GM23338 (cell line): ENCODE measurements at regions not wholly inside any gene's neighbourhood (a gene's known extent, or its start where the extent isn't known, plus 50 kb on each side); places are given as distances from the start of the nearest gene placed in this dataset.

Experiments used
- ATAC-seq: fragments of 200-7000 bp; cut with Tn5 transposase; 3 replicates; pipeline ENCODE4 v1.9.1; 2020
- DNase-seq: peaks from one replicate; pipeline ENCODE4 v3.0.0-alpha.2; 2015; ENCODE audit warnings: low spot score
- H2AFZ ChIP-seq: fragments of 200-600 bp; sonication (generic); 2 replicates; pipeline ENCODE4 v1.8.0; 2016; ENCODE audit warnings: antibody characterized with exemption, mild to moderate bottlenecking, moderate library complexity
- H3F3A ChIP-seq: fragments of 200-600 bp; sonication (generic); replicated peaks from 2 replicates; pipeline ENCODE4 v1.8.0; 2017; ENCODE audit warnings: antibody characterized with exemption, mixed run types, low read depth
- H3K27ac ChIP-seq: fragments of 200-600 bp; sonication (generic); 2 replicates; pipeline ENCODE4 v1.6.1; 2016; ENCODE audit warnings: low read depth
- H3K27me3 ChIP-seq: fragments of 200-600 bp; sonication (generic); 2 replicates; pipeline ENCODE4 v1.8.0; 2016; ENCODE audit warnings: mild to moderate bottlenecking, mixed run types, moderate library complexity; ENCODE audit not compliant: insufficient read depth
- H3K36me3 ChIP-seq: fragments of 200-600 bp; sonication (generic); 2 replicates; pipeline ENCODE4 v1.8.0; 2016; ENCODE audit warnings: mild to moderate bottlenecking; ENCODE audit not compliant: insufficient read depth
- H3K4me1 ChIP-seq: fragments of 200-600 bp; sonication (generic); 2 replicates; pipeline ENCODE4 v1.8.0; 2016; ENCODE audit warnings: mild to moderate bottlenecking, moderate library complexity; ENCODE audit not compliant: insufficient read depth
- H3K4me2 ChIP-seq: fragments of 200-600 bp; sonication (generic); 2 replicates; pipeline ENCODE4 v1.7.1; 2017; ENCODE audit warnings: mixed run types
- H3K4me3 ChIP-seq: fragments of 200-600 bp; sonication (generic); 2 replicates; pipeline ENCODE4 v1.6.1; 2016; ENCODE audit warnings: mixed run types
- H3K79me2 ChIP-seq: fragments of 200-600 bp; sonication (generic); replicated peaks from 2 replicates; pipeline ENCODE4 v1.8.0; 2017; ENCODE audit warnings: mild to moderate bottlenecking; ENCODE audit not compliant: insufficient read depth
- H3K9me2 ChIP-seq: fragments of 200-600 bp; sonication (generic); 2 replicates; pipeline ENCODE4 v1.8.0; 2017; ENCODE audit not compliant: insufficient read depth
- H4K20me1 ChIP-seq: fragments of 200-600 bp; sonication (generic); replicated peaks from 2 replicates; pipeline ENCODE4 v1.8.0; 2017; ENCODE audit warnings: mild to moderate bottlenecking; ENCODE audit not compliant: insufficient read depth
- H3K27ac Mint-ChIP-seq: 2 replicates; pipeline ENCODE4 v1.8.0; 2020; ENCODE audit warnings: inconsistent platforms, mild to moderate bottlenecking, moderate library complexity, mixed read lengths
- H3K27me3 Mint-ChIP-seq: 3 replicates; pipeline ENCODE4 v1.8.0; 2022; ENCODE audit warnings: low read depth, mild to moderate bottlenecking, moderate library complexity, mixed read lengths, inconsistent platforms; ENCODE audit not compliant: insufficient read depth, poor library complexity
- H3K36me3 Mint-ChIP-seq: 3 replicates; pipeline ENCODE4 v1.8.0; 2021; ENCODE audit warnings: low read depth, mild to moderate bottlenecking, inconsistent platforms, moderate library complexity, mixed read lengths
- H3K4me1 Mint-ChIP-seq: 3 replicates; pipeline ENCODE4 v1.8.0; 2020; ENCODE audit warnings: mild to moderate bottlenecking, inconsistent platforms, mixed read lengths
- H3K4me3 Mint-ChIP-seq: 3 replicates; pipeline ENCODE4 v1.8.0; 2021; ENCODE audit warnings: moderate library complexity, mild to moderate bottlenecking, inconsistent platforms, mixed read lengths
- H3K9me3 Mint-ChIP-seq: 3 replicates; pipeline ENCODE4 v1.8.0; 2020; ENCODE audit warnings: moderate library complexity, mild to moderate bottlenecking, inconsistent platforms, mixed read lengths
- CREB1 ChIP-seq: fragments of 250-450 bp; sonication (Bioruptor Pico); IDR thresholded peaks from 2 replicates; pipeline ENCODE4 v1.5.0; 2020; ENCODE audit warnings: low read depth, mild to moderate bottlenecking, moderate library complexity
- EZH2 ChIP-seq: fragments of 200-600 bp; sonication (generic); IDR thresholded peaks from one replicate; pipeline ENCODE4 v1.8.0; 2017; ENCODE audit warnings: antibody characterized with exemption, mild to moderate bottlenecking, low read depth; ENCODE audit not compliant: unreplicated experiment
- EZH2phosphoT487 ChIP-seq: fragments of 200-600 bp; sonication (generic); IDR thresholded peaks from one replicate; pipeline ENCODE4 v1.8.1; 2018; ENCODE audit warnings: antibody characterized with exemption; ENCODE audit not compliant: unreplicated experiment
- NANOG ChIP-seq: IDR thresholded peaks from 2 replicates; pipeline ENCODE4 v1.6.1; 2016; ENCODE audit warnings: antibody characterized with exemption, borderline replicate concordance
- REST ChIP-seq: IDR thresholded peaks from one replicate; pipeline ENCODE4 v1.6.1; 2018; ENCODE audit warnings: antibody characterized with exemption; ENCODE audit not compliant: unreplicated experiment
- STAT1 ChIP-seq: IDR thresholded peaks from one replicate; pipeline ENCODE4 v1.6.1; 2016; ENCODE audit warnings: antibody characterized with exemption; ENCODE audit not compliant: unreplicated experiment
- ZNF462 ChIP-seq: fragments of 250-450 bp; sonication (Bioruptor Pico); IDR thresholded peaks from 2 replicates; pipeline ENCODE4 v1.5.0; 2020; ENCODE audit warnings: mild to moderate bottlenecking, moderate library complexity

- no peaks in the 10 kb centered on the region for H3K36me3 ChIP-seq
- no peaks in the 10 kb centered on the region for H3F3A ChIP-seq
- H3K9me2 ChIP-seq: no peaks in the 10 kb centered on the region
- no peak overlapping the region for H3K4me3 Mint-ChIP-seq
- H3K4me3 ChIP-seq: no peak overlapping the region
- H3K27me3 ChIP-seq: no peaks in the 10 kb centered on the region
- no peaks in the 10 kb centered on the region for H3K9me3 Mint-ChIP-seq
- peaks cover 15% of the 10 kb centered on the region; the same call in 1 of the 2 replicates for H3K4me1 ChIP-seq
- H3K79me2 ChIP-seq: no peaks in the 10 kb centered on the region
- ATAC-seq (no peak), DNase-seq (peak; percentile 5)
- H4K20me1 ChIP-seq: no peaks in the 10 kb centered on the region
- H3K4me1 Mint-ChIP-seq: peaks cover 7% of the 10 kb centered on the region
- H3K27ac Mint-ChIP-seq: peak overlapping the region; percentile 57; the same call in 1 of the 2 replicates
- TF ChIP-seq STAT1: no peak
- TF ChIP-seq ZNF462: no peak; the same call in 1 of the 2 replicates
- TF ChIP-seq EZH2phosphoT487: no peak
- TF ChIP-seq EZH2: no peak
- no peak for TF ChIP-seq CREB1 (CRISPR knock-in tag)
- TF ChIP-seq NANOG: no peak
- TF ChIP-seq REST: no peak
- peaks cover 2% of the 10 kb centered on the region for H3K27me3 Mint-ChIP-seq
- no peak overlapping the region for H3K27ac ChIP-seq
- peak overlapping the region; percentile 57; the same call in 1 of the 2 replicates for H2AFZ ChIP-seq
- H3K4me2 ChIP-seq: 0 out of 2 replicates have a peak overlapping the region, but pooled peaks have one; percentile 53
- H3K36me3 Mint-ChIP-seq: no peaks in the 10 kb centered on the region
Observed at GRCh38 chr1:101618900-101619299, 377.8 kb downstream of the OLFM3 start.
